ENCODE measurements at regions not wholly inside any gene's neighbourhood (a gene's known extent, or its start where the extent isn't known, plus 50 kb on each side); places are given as distances from the start of the nearest gene placed in this dataset.

- no peaks in the 10 kb centered on the region for H3K4me1 ChIP-seq (ENCODE audit: insufficient read depth, low read length)
- DNase-seq (no peak), ATAC-seq (ENCODE audit: insufficient read depth, low read depth) (no peak)
- H3K9ac ChIP-seq (ENCODE audit: low read depth, low read length), result no peak overlapping the region
- H3K79me2 ChIP-seq (ENCODE audit: insufficient read depth, low read length), result no peaks in the 10 kb centered on the region
- TF ChIP-seq CTCF (IDR thresholded peaks at IDR 0.05; ENCODE audit: borderline replicate concordance, extremely low read depth, low read length, poor library complexity, severe bottlenecking), result no peak
- TF ChIP-seq EZH2 (IDR thresholded peaks at IDR 0.05; ENCODE audit: borderline replicate concordance, low read depth, low read length, severe bottlenecking), result no peak
- peaks cover 11% of the 10 kb centered on the region for H3K9me3 ChIP-seq (ENCODE audit: insufficient read depth, low read length, severe bottlenecking)
- no peak overlapping the region for H2AFZ ChIP-seq (ENCODE audit: low read depth, low read length)
- H3K27me3 ChIP-seq (ENCODE audit: insufficient read depth, low read length, poor library complexity), result no peaks in the 10 kb centered on the region
- H4K20me1 ChIP-seq (ENCODE audit: insufficient read depth, low read length), result no peaks in the 10 kb centered on the region
- no peak overlapping the region for H3K27ac ChIP-seq (ENCODE audit: low read length)
- H3K4me3 ChIP-seq (ENCODE audit: low read depth in 1 of 2, low read length in 2 of 2), result no peak overlapping the region
- H3K4me2 ChIP-seq (ENCODE audit: insufficient read depth, low read length), result no peak overlapping the region
- H3K36me3 ChIP-seq (ENCODE audit: insufficient read depth, low read length), result no peaks in the 10 kb centered on the region
These were observed 341.8 kb downstream of the PIK3R1 start for GRCh38 chr5:68557162-68557936.

DNA sequence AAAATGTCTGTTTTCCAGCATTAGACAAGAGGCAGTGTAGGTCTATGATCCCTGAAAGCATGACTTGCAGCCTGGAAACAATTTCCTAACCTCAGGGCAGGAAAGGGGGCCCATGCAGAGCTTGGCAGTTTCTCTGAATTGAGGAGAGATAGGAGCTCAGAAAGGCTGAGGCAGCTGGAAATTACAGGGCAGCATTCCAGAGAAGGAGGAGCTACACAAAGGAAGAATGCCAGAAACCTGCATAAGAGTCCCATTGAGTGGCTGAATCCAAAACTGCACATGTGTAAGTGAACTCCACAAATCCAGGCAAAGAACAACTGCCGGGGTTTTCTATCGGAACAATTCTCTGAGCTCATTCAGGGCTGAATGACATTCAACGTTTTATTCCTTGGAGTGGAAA is 346.8 kb downstream of the PIK3R1 start:
- Histone ChIP-seq H3K9me3 (ENCODE audit: insufficient read depth, low read length, severe bottlenecking) (peaks cover 11% of the 10 kb centered on the region), H3K4me3 (ENCODE audit: low read depth in 1 of 2, low read length in 2 of 2) (no peak overlapping the region), H3K27ac (ENCODE audit: low read length) (no peak overlapping the region), H3K36me3 (ENCODE audit: insufficient read depth, low read length) (no peaks in the 10 kb centered on the region), H3K4me2 (ENCODE audit: insufficient read depth, low read length) (no peak overlapping the region), H2AFZ (ENCODE audit: low read depth, low read length) (no peak overlapping the region), H3K79me2 (ENCODE audit: insufficient read depth, low read length) (no peaks in the 10 kb centered on the region), H4K20me1 (ENCODE audit: insufficient read depth, low read length) (no peaks in the 10 kb centered on the region), H3K4me1 (ENCODE audit: insufficient read depth, low read length) (peaks cover 14% of the 10 kb centered on the region), H3K27me3 (ENCODE audit: insufficient read depth, low read length, poor library complexity) (no peaks in the 10 kb centered on the region), H3K9ac (ENCODE audit: low read depth, low read length) (no peak overlapping the region)
- TF ChIP-seq EZH2 (IDR thresholded peaks at IDR 0.05; ENCODE audit: borderline replicate concordance, low read depth, low read length, severe bottlenecking), result no peak
- no peak for TF ChIP-seq CTCF (IDR thresholded peaks at IDR 0.05; ENCODE audit: borderline replicate concordance, extremely low read depth, low read length, poor library complexity, severe bottlenecking)
- no peak for ATAC-seq (ENCODE audit: insufficient read depth, low read depth)
- DNase-seq, result no peak

- Histone ChIP-seq H3K27me3 (ENCODE audit: insufficient read depth, low read length, poor library complexity) (no peaks in the 10 kb centered on the region), H2AFZ (ENCODE audit: low read depth, low read length) (no peak overlapping the region), H3K4me3 (ENCODE audit: low read depth in 1 of 2, low read length in 2 of 2) (no peak overlapping the region), H3K9ac (ENCODE audit: low read depth, low read length) (no peak overlapping the region), H3K4me1 (ENCODE audit: insufficient read depth, low read length) (peaks cover 14% of the 10 kb centered on the region), H3K36me3 (ENCODE audit: insufficient read depth, low read length) (no peaks in the 10 kb centered on the region), H3K4me2 (ENCODE audit: insufficient read depth, low read length) (no peak overlapping the region; the same call in 1 of the 2 replicates), H4K20me1 (ENCODE audit: insufficient read depth, low read length) (no peaks in the 10 kb centered on the region), H3K79me2 (ENCODE audit: insufficient read depth, low read length) (no peaks in the 10 kb centered on the region), H3K27ac (ENCODE audit: low read length) (no peak overlapping the region; the same call in 1 of the 2 replicates), H3K9me3 (ENCODE audit: insufficient read depth, low read length, severe bottlenecking) (no peaks in the 10 kb centered on the region)
- DNase-seq (peak; percentile 84), ATAC-seq (ENCODE audit: insufficient read depth, low read depth) (peak; percentile 98)
- TF ChIP-seq CTCF (IDR thresholded peaks at IDR 0.05; ENCODE audit: borderline replicate concordance, extremely low read depth, low read length, poor library complexity, severe bottlenecking) (no peak), EZH2 (IDR thresholded peaks at IDR 0.05; ENCODE audit: borderline replicate concordance, low read depth, low read length, severe bottlenecking) (no peak)
These were observed 349.9 kb downstream of the PIK3R1 start for GRCh38 chr5:68565427-68565826.

Data from DND-41 (cell line).